Prostate gland (tissue), 2 donors: ENCODE measurements at regions not wholly inside any gene's neighbourhood (a gene's known extent, or its start where the extent isn't known, plus 50 kb on each side); places are given as distances from the start of the nearest gene placed in this dataset.
"Not testable (repeated sequence)": the region's sequence is repeated elsewhere in the genome, so short reads cannot be mapped to it uniquely, and the experiment has no call there.

Experiments
- DNase-seq: peaks from one replicate; pipeline ENCODE4 v3.0.0-alpha.2; 2019; ENCODE audit warnings: low spot score
- H3K27ac ChIP-seq, 2 donors: fragments of 200-600 bp; sonication (generic); 2 replicates each; pipeline ENCODE4 v1.5.1; 2017 to 2019
- H3K27me3 ChIP-seq: fragments of 200-600 bp; sonication (generic); replicated peaks from 2 replicates; pipeline ENCODE4 v1.5.1; 2019; ENCODE audit not compliant: insufficient read depth
- H3K36me3 ChIP-seq, 2 donors: fragments of 200-600 bp; sonication (generic); 1 replicate in 1 of 2; 2 replicates in 1 of 2; pipeline versions ENCODE4 v1.5.1 to v1.8.1; 2017 to 2019
- H3K4me1 ChIP-seq: fragments of 200-600 bp; sonication (generic); replicated peaks from 2 replicates; pipeline ENCODE4 v1.5.1; 2019
- H3K4me3 ChIP-seq, 2 donors: fragments of 200-600 bp; sonication (generic); 2 replicates each; pipeline ENCODE4 v1.5.1; 2017 to 2019
- H3K9me3 ChIP-seq: fragments of 200-600 bp; sonication (generic); 2 replicates; pipeline ENCODE4 v1.5.1; 2017
- CTCF ChIP-seq, 4 experiments: fragments of 200-600 bp in 2 of 4; fragments of 450-650 bp in 2 of 4; sonication (generic) in 2 of 4; IDR thresholded peaks; 1 replicate in 3 of 4; 2 replicates in 1 of 4; pipeline ENCODE4 v1.5.1; 2016 to 2019; ENCODE audit warnings: antibody characterized with exemption in 4 of 4, mild to moderate bottlenecking in 2 of 4, moderate library complexity in 2 of 4
- POLR2A ChIP-seq: fragments of 450-650 bp; IDR thresholded peaks from one replicate; pipeline ENCODE4 v1.6.1; 2016; ENCODE audit warnings: antibody characterized with exemption, mild to moderate bottlenecking
- POLR2AphosphoS5 ChIP-seq: sonication (generic); formaldehyde crosslinking; IDR thresholded peaks from one replicate; pipeline ENCODE4 v1.6.1; 2017; ENCODE audit warnings: antibody characterized with exemption
- WGBS: methylation state at CpG from one replicate; pipeline ENCODE4 v1.1.5; 2018; 5-methylcytosine and 5-hydroxymethylcytosine counted together
- intact Hi-C: fragments of 100-400 bp; cut with DNase I; formaldehyde crosslinking; loops from one replicate; pipeline ENCODE4 v1.14.2; 2022

DNA sequence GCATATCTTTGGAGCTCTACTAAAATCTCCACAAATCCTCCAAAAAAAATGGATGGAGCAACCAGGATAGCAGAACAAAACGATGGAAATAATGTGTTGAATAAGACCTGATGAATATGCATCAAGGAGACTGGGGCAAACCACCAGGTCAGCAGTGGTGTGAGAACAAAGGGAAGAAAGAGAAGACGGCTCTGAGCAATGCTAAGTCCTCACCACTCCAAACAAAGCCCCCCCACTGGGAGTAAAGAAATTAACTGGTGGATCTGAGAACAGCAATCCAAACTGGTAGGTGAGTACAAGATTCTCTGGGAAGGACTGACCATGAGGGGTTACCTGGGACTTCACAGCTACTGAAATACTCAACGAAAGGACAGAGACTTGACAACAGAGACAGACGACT lies 977.3 kb downstream of the TBL1XR1 start:
- Histone ChIP-seq H3K27me3 (no peaks in the 10 kb centered on the region), H3K27ac (no peak overlapping the region), H3K36me3 (no peaks in the 10 kb centered on the region), H3K4me1 (no peaks in the 10 kb centered on the region), H3K4me3 (no peak overlapping the region), H3K9me3 (no peaks in the 10 kb centered on the region)
- TF ChIP-seq POLR2AphosphoS5 = no peak
- no peak for TF ChIP-seq POLR2A
- no peak for TF ChIP-seq CTCF (IDR thresholded peaks at IDR 0.05)
- WGBS = 91% methylated on average over 4 of the region's 4 CpGs
- no peak for DNase-seq
- intact Hi-C loops = no loop called here

DNA sequence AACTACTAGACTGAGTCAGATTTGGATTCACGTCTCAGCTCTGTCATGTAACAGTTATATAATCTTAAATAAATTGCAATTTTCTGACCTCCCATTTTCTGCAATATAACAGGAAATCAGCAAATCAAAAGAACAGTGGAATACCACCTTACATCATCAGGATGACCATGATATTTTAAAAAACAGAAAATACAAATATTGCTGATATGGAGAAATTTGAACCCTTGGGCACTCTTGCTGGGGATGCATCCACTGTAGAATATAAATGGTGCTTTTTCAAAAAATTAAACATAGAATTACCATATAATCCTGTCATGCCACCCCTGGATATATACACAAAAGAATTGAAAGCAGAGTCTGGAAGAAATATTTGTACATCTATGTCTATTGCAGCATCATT lies 982.5 kb downstream of the TBL1XR1 start:
- Histone ChIP-seq H3K27me3 (no peaks in the 10 kb centered on the region), H3K4me3 (no peak overlapping the region), H3K36me3 (no peaks in the 10 kb centered on the region), H3K4me1 (no peaks in the 10 kb centered on the region), H3K9me3 (no peaks in the 10 kb centered on the region), H3K27ac (no peak overlapping the region)
- WGBS = 87% methylated on average over 1 of the region's 1 CpG
- intact Hi-C loops = no loop called here
- no peak for TF ChIP-seq POLR2A
- no peak for TF ChIP-seq CTCF (IDR thresholded peaks at IDR 0.05)
- no peak for TF ChIP-seq POLR2AphosphoS5
- DNase-seq = no peak

- H3K27ac ChIP-seq, H3K36me3 ChIP-seq, DNase-seq, H3K4me3 ChIP-seq, H3K27me3 ChIP-seq, H3K4me1 ChIP-seq, intact Hi-C loops, H3K9me3 ChIP-seq: not testable (repeated sequence)
- 94% methylated on average over 15 of the region's 27 CpGs for WGBS
Measured at GRCh38 chr3:176213314-176213713, 984.0 kb downstream of the TBL1XR1 start.

DNA sequence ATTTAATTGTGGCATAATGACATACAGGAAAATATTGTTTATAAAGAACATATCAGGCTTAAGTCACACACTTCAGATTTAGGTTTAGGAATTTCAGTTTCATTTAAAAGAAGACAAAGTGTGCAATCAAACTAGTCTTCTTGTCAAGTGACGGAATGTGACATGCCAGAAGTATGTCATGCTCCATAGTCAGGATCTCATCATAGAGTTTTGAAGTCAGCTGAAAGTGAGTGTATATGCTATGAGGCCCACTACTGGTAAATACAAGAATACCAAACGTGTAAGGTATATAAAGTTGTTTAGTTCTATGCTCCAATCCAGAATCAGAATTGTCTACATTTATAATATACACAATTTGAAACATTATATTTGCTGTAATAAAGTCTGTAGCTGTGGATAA lies 988.4 kb downstream of the TBL1XR1 start:
- Histone ChIP-seq H3K36me3 (no peaks in the 10 kb centered on the region), H3K27ac (no peak overlapping the region), H3K4me1 (no peaks in the 10 kb centered on the region), H3K4me3 (no peak overlapping the region), H3K27me3 (no peaks in the 10 kb centered on the region), H3K9me3 (no peaks in the 10 kb centered on the region)
- intact Hi-C loops = no loop called here
- WGBS = 96% methylated on average over 2 of the region's 2 CpGs
- DNase-seq = no peak
- TF ChIP-seq POLR2AphosphoS5 = no peak
- no peak for TF ChIP-seq CTCF (IDR thresholded peaks at IDR 0.05)
- TF ChIP-seq POLR2A = no peak

GRCh38 chr3:176208283-176208682 lies 989.0 kb downstream of the TBL1XR1 start:
- DNase-seq = no peak
- intact Hi-C loops = no loop called here
- H3K27me3 ChIP-seq = no peaks in the 10 kb centered on the region
- H3K9me3 ChIP-seq = no peaks in the 10 kb centered on the region
- TF ChIP-seq CTCF (IDR thresholded peaks at IDR 0.05) (no peak), POLR2A (no peak), POLR2AphosphoS5 (no peak)
- 14% methylated on average over 1 of the region's 1 CpG for WGBS
- no peaks in the 10 kb centered on the region for H3K4me1 ChIP-seq
- H3K36me3 ChIP-seq = no peaks in the 10 kb centered on the region
- no peak overlapping the region for H3K4me3 ChIP-seq
- no peak overlapping the region for H3K27ac ChIP-seq

GRCh38 chr3:176206809-176207208 lies 990.5 kb downstream of the TBL1XR1 start:
- Histone ChIP-seq H3K36me3 (no peaks in the 10 kb centered on the region), H3K27ac (no peak overlapping the region), H3K4me1 (no peaks in the 10 kb centered on the region), H3K9me3 (no peaks in the 10 kb centered on the region), H3K4me3 (no peak overlapping the region), H3K27me3 (no peaks in the 10 kb centered on the region)
- WGBS = 95% methylated on average over 2 of the region's 2 CpGs
- TF ChIP-seq POLR2AphosphoS5 = no peak
- no peak for TF ChIP-seq CTCF (IDR thresholded peaks at IDR 0.05)
- TF ChIP-seq POLR2A = no peak
- DNase-seq = no peak
- intact Hi-C loops = no loop called here
